NCI-H2196 treated with DMSO at 0.1 percent for 48 hours (cell line): ENCODE measurements at regions not wholly inside any gene's neighbourhood (a gene's known extent, or its start where the extent isn't known, plus 50 kb on each side); places are given as distances from the start of the nearest gene placed in this dataset.
"Not testable (repeated sequence)": the region's sequence is repeated elsewhere in the genome, so short reads cannot be mapped to it uniquely, and the experiment has no call there.

ENCODE experiments used
- DNase-seq: peaks from one replicate; lab custom pipeline; 2025; ENCODE audit not compliant: unreplicated experiment; lab: John Stamatoyannopoulos, UW

- no peak for DNase-seq
These were observed 136.7 kb downstream of the MID1IP1 start for GRCh38 chrX:38937926-38938325.

DNA sequence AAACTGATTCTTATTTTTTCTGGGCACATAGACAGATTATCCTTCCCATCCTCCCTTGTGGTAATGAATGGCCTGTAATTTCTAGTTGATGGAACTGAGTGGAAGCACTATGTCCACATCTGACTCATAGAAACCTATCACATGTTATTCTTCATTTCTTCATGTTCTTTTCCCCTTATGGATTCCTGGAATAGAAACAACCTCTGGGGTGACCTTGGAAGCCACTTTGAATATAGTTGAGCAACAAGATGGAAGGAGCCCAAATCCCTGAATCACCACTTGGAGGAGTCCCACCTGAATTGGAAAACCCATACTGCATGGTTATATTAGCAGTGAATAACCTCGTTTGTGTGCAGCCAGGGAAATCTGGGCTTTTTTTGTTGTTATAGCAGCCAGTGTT, 137.8 kb downstream of the MID1IP1 start:
- no peak for DNase-seq

DNA sequence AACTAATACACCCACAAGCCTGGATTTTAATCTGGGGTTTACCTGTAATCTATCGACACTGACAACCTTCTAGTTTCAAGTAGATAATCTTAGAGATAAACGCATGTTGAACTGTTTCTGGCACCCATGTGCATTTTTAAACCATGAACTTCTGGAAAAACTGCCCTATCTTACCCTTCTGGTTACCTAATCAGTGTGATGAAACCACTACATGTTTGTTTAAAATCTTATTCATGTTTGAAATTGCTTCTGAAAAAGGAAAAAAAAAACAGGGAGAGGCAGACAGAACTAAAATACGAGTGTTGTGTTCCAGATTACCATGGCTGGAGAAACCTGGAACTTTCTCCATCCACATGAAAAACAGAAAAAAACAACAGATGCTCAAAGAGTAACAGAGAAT, 139.3 kb downstream of the MID1IP1 start:
- DNase-seq = no peak

- no peak for DNase-seq
These were observed 140.4 kb downstream of the MID1IP1 start for GRCh38 chrX:38941675-38942074.

- no peak for DNase-seq
These were observed 141.9 kb downstream of the MID1IP1 start for GRCh38 chrX:38943120-38943519.

DNA sequence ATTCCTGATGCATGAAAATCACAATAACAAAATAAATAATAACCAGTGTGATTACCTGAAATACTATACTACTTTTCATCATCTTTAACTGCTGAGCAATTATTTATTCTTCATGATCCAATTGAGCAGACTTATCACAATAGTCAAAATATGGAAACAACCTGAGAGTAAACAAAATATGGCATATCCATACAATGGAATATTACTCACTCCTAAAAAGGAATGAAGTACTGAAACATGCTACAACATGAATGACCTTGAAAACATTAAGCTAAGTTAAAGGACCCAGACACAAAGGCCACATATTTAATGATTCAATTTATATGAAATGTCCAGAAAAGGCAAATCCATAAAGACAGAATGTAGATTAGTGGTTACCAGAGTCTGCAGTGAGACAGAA, 146.8 kb downstream of the MID1IP1 start:
- DNase-seq = no peak

GRCh38 chrX:38954520-38954919, 153.3 kb downstream of the MID1IP1 start:
- no peak for DNase-seq

DNA sequence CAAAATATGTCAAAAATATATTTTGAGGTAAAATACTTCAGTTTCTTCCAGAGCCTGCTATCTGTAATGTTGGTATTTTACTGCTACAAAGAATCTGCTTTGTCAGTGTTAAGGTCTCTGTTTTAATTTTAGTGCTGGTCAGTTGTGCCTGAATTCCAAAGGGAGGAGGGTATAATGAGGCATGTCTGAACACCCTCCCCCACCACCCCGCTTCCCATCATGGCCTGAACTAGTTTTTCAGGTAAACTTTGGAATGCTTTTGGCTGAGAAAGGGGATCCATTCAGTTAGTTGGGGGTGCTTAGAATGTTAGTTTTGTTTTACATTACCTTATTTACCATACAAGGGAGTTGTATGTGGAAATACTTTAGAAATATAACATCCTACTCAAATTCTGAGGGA, 158.5 kb downstream of the MID1IP1 start:
- no peak for DNase-seq

DNA sequence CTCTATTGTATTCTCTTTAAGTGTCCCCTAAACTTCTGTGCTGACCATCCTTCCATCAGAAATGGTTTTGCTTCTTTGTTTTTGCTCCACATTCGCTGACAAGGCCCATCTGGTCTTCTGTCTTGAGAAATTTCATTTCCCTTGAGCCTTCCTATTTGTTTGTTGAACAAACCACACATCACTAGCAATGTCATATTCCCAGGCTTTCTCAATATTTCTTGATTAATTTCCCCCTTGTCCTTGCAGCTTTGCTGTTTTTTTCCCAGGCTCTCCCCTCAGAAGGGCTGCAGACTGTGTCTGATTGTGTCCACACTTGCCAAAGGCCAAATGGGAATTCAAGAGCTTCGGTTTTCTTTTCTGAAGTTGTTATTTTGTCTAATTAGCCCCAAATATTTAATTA, 158.9 kb downstream of the MID1IP1 start:
- DNase-seq = no peak

DNA sequence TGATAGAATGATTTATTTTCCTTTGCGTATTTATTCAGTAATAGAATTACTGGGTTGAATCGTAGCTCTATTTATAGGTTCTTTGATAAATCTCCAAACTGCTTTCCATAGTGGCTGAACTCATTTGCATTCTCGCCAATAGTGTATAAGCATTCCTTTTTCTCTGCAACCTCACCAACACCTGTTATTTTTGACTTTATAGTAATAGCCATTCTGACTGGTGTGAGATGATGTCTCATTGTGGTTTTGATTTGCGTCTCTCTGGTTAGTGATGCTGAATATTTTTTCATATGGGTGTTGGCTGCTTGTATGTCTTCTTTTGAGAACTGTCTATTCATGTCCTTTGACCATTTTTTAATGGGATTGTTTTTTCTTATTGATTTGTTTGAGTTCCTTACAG, 160.7 kb downstream of the MID1IP1 start:
- no peak for DNase-seq

DNA sequence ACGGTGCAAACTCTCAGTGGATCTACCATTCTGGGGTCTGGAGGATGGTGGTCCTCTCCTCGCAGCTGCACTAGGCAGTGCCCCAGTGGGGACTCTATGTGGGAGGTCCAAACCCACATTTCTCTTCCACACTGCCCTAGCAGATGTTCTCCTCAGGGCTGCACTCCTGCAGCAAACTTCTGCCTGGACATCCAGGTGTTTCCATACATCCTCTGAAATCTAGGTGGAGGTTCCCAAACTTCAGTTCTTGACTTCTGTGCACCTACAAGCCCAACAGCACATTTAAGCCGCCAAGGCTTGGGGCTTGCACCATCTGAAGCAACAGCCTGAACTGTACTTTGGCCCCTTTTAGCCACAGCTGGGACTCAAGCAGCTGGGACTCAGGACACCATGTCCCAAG, 162.0 kb downstream of the MID1IP1 start:
- DNase-seq = not testable (repeated sequence)

DNA sequence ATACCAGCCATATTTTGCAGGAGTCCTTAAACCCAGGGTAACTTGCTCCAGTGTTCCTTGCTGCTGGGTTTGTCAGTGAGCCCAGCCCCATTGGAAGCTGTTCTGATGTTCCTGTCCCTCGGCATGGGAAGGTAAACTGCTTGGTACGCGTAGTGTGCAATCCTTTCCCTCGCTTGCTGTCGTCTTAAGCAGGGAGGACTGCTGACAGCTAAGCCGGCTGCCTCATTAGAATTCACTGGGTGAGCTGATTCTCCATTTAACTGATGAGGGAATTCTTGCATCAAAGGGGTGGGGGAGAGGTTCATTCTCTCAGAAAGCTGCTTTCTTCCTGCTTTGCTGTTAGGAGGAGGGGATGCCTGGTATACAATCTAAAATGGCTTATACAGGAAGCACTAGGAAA, 164.6 kb downstream of the MID1IP1 start:
- DNase-seq = no peak

- DNase-seq = no peak
These were observed 167.3 kb downstream of the MID1IP1 start for GRCh38 chrX:38968344-38969216.

DNA sequence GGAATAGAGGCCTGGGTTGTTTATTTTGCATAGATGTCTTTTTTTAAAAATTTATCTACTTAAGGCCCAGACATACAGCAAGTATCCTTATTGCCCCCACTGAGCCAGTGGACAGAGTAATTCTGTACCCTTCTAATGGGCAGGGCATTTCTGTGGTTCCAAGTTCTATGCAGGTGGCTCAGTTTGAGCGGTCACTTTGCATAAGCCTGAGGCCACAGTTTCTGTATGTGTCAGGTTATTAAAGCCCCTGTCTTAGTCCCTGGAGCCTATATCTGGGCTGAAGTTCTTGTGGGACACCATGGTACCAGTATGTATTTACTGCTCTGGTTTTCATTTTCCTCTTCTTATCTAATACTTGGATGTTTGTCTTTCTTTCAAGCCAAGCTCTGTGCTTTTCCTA, 168.8 kb downstream of the MID1IP1 start:
- DNase-seq = no peak

DNA sequence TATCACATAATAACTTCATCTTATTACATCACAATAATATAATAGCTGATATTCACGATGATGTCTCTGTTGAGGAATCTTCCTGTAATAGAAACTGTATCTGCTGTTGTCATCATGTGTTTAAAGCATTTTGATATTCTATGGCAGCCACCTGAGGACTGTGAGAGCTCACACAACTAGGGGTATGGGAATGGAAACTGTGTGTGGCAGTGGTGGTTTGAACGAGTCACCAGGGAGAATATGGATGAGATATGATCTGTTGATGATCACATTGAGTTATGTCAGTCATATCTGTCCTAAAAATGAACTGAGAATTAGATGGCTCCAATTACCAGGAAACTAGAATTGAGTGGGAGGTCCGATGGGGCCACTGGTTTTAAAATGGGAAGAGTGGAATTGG, 169.6 kb downstream of the MID1IP1 start:
- no peak for DNase-seq

GRCh38 chrX:38973322-38973721, 172.1 kb downstream of the MID1IP1 start:
- DNase-seq = no peak

DNA sequence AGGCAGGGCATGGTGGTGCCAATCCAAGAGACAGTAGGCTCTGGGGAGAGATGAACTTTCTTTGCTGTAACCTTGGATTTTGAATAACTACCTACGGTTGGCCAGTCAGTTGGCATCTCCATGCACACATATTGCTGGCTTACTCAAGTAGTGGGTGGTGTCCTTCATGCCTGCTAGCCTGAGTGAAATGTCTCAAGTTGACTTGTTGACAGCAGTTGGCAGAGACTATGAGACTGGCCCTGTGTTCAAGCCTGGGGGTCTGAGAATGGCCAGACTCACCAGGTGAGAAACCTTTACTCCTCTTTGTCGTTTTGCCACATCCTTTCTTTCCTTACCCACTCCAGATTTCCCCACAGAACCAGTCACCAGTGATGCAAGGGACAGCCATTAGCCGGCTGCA, 173.3 kb downstream of the MID1IP1 start:
- no peak for DNase-seq

- DNase-seq = no peak
These were observed 174.2 kb downstream of the MID1IP1 start for GRCh38 chrX:38975368-38975942.

- no peak for DNase-seq
These were observed 181.1 kb downstream of the MID1IP1 start for GRCh38 chrX:38982370-38982769.

- DNase-seq = no peak
These were observed 181.6 kb downstream of the MID1IP1 start for GRCh38 chrX:38982843-38983242.

DNA sequence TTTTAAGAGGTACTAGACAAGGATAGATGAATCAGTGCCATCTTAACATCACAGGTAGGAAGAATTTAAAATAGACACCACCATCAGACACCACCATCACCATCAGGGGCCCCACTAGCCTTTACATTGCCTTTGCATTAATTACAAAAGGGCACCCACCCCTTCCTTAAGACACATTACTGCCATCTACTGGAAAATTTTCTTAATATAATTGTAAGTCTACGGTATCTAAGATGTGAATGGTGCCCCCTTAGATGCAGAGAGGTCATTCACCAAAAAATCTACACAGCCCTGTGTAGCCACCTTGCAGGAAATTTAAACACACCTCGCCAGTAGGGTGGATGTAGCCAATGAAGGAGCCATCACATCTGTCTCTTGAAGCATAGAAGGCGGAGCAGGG, 184.1 kb downstream of the MID1IP1 start:
- DNase-seq = no peak

- no peak for DNase-seq
These were observed 184.7 kb downstream of the MID1IP1 start for GRCh38 chrX:38985945-38986344.

GRCh38 chrX:38986586-38986985, 185.3 kb downstream of the MID1IP1 start:
- no peak for DNase-seq
